Body of pancreas (tissue), 4 donors: ENCODE measurements at regions not wholly inside any gene's neighbourhood (a gene's known extent, or its start where the extent isn't known, plus 50 kb on each side); places are given as distances from the start of the nearest gene placed in this dataset.

Experiments used
- ATAC-seq: fragments of 150-250 bp; one replicate; pipeline ENCODE4 v1.9.1; 2016
- DNase-seq, 4 donors: peaks; one replicate each; pipeline ENCODE4 v3.0.0-alpha.2; 2019
- H3K27ac ChIP-seq, 4 donors: fragments of 200-600 bp; sonication (generic); 1 replicate in 3 of 4; 2 replicates in 1 of 4; pipeline versions ENCODE4 v1.5.1 to v1.6.1; 2016 to 2019; ENCODE audit warnings: mild to moderate bottlenecking in 1 of 4, mixed read lengths in 1 of 4, moderate library complexity in 1 of 4
- H3K27me3 ChIP-seq, 2 donors: fragments of 200-600 bp; sonication (generic); one replicate each; pipeline ENCODE4 v1.6.0; 2016; ENCODE audit warnings: mild to moderate bottlenecking in 1 of 2
- H3K36me3 ChIP-seq, 2 donors: fragments of 200-600 bp; sonication (generic); replicated peaks in 1 of 2; 2 replicates each; pipeline ENCODE4 v1.5.1; 2016; ENCODE audit warnings: low read depth in 2 of 2; ENCODE audit not compliant: insufficient read depth in 1 of 2
- H3K4me1 ChIP-seq: fragments of 200-600 bp; sonication (generic); one replicate; pipeline ENCODE4 v1.6.0; 2016
- H3K4me3 ChIP-seq, 2 donors: fragments of 200-600 bp; sonication (generic); 1 replicate in 1 of 2; 2 replicates in 1 of 2; pipeline ENCODE4 v1.5.1; 2016 to 2019
- H3K9me3 ChIP-seq, 3 donors: fragments of 200-600 bp; sonication (generic); 1 replicate in 2 of 3; 2 replicates in 1 of 3; pipeline ENCODE4 v1.5.1; 2016
- CTCF ChIP-seq, 7 experiments: fragments of 450-650 bp in 4 of 7; fragments of 200-600 bp in 3 of 7; sonication (generic) in 3 of 7; IDR thresholded peaks; one replicate each; pipeline ENCODE4 v1.5.1; 2016 to 2019; ENCODE audit warnings: antibody characterized with exemption in 7 of 7
- POLR2A ChIP-seq, 3 donors: fragments of 450-650 bp; IDR thresholded peaks; one replicate each; pipeline ENCODE4 v1.6.1; 2016; ENCODE audit warnings: antibody characterized with exemption in 3 of 3, mild to moderate bottlenecking in 2 of 3
- WGBS, 2 donors: methylation state at CpG; one replicate each; pipeline ENCODE4 v1.1.5; 2017; 5-methylcytosine and 5-hydroxymethylcytosine counted together
- intact Hi-C: fragments of 100-400 bp; cut with DNase I; formaldehyde crosslinking; loops from one replicate; pipeline ENCODE4 v1.15.1; 2023

- DNase-seq, result no peak
- no peak for ATAC-seq
- no peaks in the 10 kb centered on the region for H3K36me3 ChIP-seq
- H3K4me1 ChIP-seq, result no peaks in the 10 kb centered on the region
- H3K9me3 ChIP-seq, result no peaks in the 10 kb centered on the region
- 92 to 95% methylated on average over 1 of the region's 1 CpG for WGBS, 2 donors
- H3K27me3 ChIP-seq, result no peaks in the 10 kb centered on the region
- intact Hi-C loops, result no loop called here
- TF ChIP-seq CTCF (IDR thresholded peaks at IDR 0.05), result no peak
- no peak for TF ChIP-seq POLR2A (IDR thresholded peaks at IDR 0.05)
- no peak overlapping the region for H3K27ac ChIP-seq
- H3K4me3 ChIP-seq, result no peak overlapping the region
Observed at GRCh38 chr12:126397660-126398059, 1332.4 kb downstream of the AACS start.

- intact Hi-C loops, result no loop called here
- no peak overlapping the region for H3K27ac ChIP-seq
- no peak overlapping the region for H3K4me3 ChIP-seq
- no peak for ATAC-seq
- no peaks in the 10 kb centered on the region for H3K27me3 ChIP-seq
- no peak for DNase-seq
- no peaks in the 10 kb centered on the region for H3K36me3 ChIP-seq
- no peak for TF ChIP-seq POLR2A (IDR thresholded peaks at IDR 0.05)
- TF ChIP-seq CTCF (IDR thresholded peaks at IDR 0.05), result no peak
- no peaks in the 10 kb centered on the region for H3K9me3 ChIP-seq
- no peaks in the 10 kb centered on the region for H3K4me1 ChIP-seq
Observed at GRCh38 chr12:126400831-126401230, 1335.6 kb downstream of the AACS start.

GRCh38 chr12:126404293-126404881, 1339.2 kb downstream of the AACS start:
- 75 to 79% methylated on average over 5 of the region's 5 CpGs for WGBS, 2 donors
- DNase-seq (no peak), ATAC-seq (no peak)

GRCh38 chr12:126418400-126418799, 1353.2 kb downstream of the AACS start:
- no peaks in the 10 kb centered on the region for H3K27me3 ChIP-seq
- DNase-seq (no peak), ATAC-seq (no peak)
- no peaks in the 10 kb centered on the region for H3K9me3 ChIP-seq
- TF ChIP-seq CTCF (IDR thresholded peaks at IDR 0.05) (no peak), POLR2A (IDR thresholded peaks at IDR 0.05) (no peak)
- no peaks in the 10 kb centered on the region for H3K4me1 ChIP-seq
- no peak overlapping the region for H3K27ac ChIP-seq
- no peak overlapping the region for H3K4me3 ChIP-seq
- intact Hi-C loops, result no loop called here
- WGBS, 2 donors, result 83 to 84% methylated on average over 5 of the region's 5 CpGs
- H3K36me3 ChIP-seq, result no peaks in the 10 kb centered on the region

More at GRCh38 chr12:126404293-126404881, 1339.2 kb downstream of the AACS start:
- no peak overlapping the region for H3K27ac ChIP-seq
- intact Hi-C loops, result no loop called here
- no peaks in the 10 kb centered on the region for H3K9me3 ChIP-seq
- TF ChIP-seq POLR2A (IDR thresholded peaks at IDR 0.05) (no peak), CTCF (IDR thresholded peaks at IDR 0.05) (no peak)
- H3K27me3 ChIP-seq, result no peaks in the 10 kb centered on the region
- H3K4me1 ChIP-seq, result no peaks in the 10 kb centered on the region
- H3K36me3 ChIP-seq, result no peaks in the 10 kb centered on the region
- H3K4me3 ChIP-seq, result no peak overlapping the region

GRCh38 chr12:126419131-126419530, 1353.9 kb downstream of the AACS start:
- ATAC-seq (no peak), DNase-seq (no peak)
- H3K27ac ChIP-seq, result no peak overlapping the region
- no peaks in the 10 kb centered on the region for H3K4me1 ChIP-seq
- H3K9me3 ChIP-seq, result no peaks in the 10 kb centered on the region
- H3K27me3 ChIP-seq, result no peaks in the 10 kb centered on the region
- H3K4me3 ChIP-seq, result no peak overlapping the region
- intact Hi-C loops, result no loop called here
- WGBS, 2 donors, result 59 to 67% methylated on average over 2 of the region's 2 CpGs
- TF ChIP-seq CTCF (IDR thresholded peaks at IDR 0.05) (no peak), POLR2A (IDR thresholded peaks at IDR 0.05) (no peak)
- H3K36me3 ChIP-seq, result no peaks in the 10 kb centered on the region
